ENCODE measurements at regions not wholly inside any gene's neighbourhood (a gene's known extent, or its start where the extent isn't known, plus 50 kb on each side); places are given as distances from the start of the nearest gene placed in this dataset.

GRCh38 chr21:31558962-31559367, 100.5 kb upstream of the SOD1 start (continued):
- peak; percentile 5 to 43 (median 22); a peak in 3 of 6 replicates for TF ChIP-seq CTCF (IDR thresholded peaks at IDR 0.05 in 2 of 3, conservative IDR thresholded peaks at IDR 0.05 in 1 of 3; ENCODE audit: control insufficient read depth in 2 of 3, extremely low read depth in 1 of 3, insufficient read depth in 1 of 3, low read depth in 3 of 3, low read length in 3 of 3)

GRCh38 chr21:31558189-31558961, 101.1 kb upstream of the SOD1 start:
- Histone ChIP-seq H3K4me2 (ENCODE audit: control insufficient read depth, insufficient read depth) (peak overlapping the region; percentile 3; the same call in 1 of the 2 replicates), H3K27ac (ENCODE audit: control insufficient read depth, insufficient read depth) (no peak overlapping the region), H3K9me3 (replicated peaks; ENCODE audit: control insufficient read depth, insufficient read depth, low read length) (no peaks in the 10 kb centered on the region), H3K4me1 (ENCODE audit: control insufficient read depth, insufficient read depth, low read length) (peaks cover 14% of the 10 kb centered on the region), H3K79me2 (ENCODE audit: control insufficient read depth, insufficient read depth, low read length) (no peaks in the 10 kb centered on the region), H3K4me3 (0 out of 2 replicates have a peak overlapping the region, but pooled peaks have one; percentile 44), H3K27me3 (replicated peaks in 1 of 2; ENCODE audit: control insufficient read depth in 2 of 2, insufficient read depth in 2 of 2, low read length in 1 of 2) (peaks cover 0 to 5% of the 10 kb centered on the region in 2 experiments; a peak in 1 of 4 replicates), H3K36me3 (ENCODE audit: control insufficient read depth in 2 of 2, insufficient read depth in 2 of 2, low read length in 1 of 2) (no peaks in the 10 kb centered on the region), H3K9ac (ENCODE audit: control insufficient read depth, insufficient read depth, low read length) (no peak overlapping the region), H2AFZ (ENCODE audit: control insufficient read depth, low read depth, low read length) (no peak overlapping the region; the same call in 1 of the 2 replicates), H4K20me1 (ENCODE audit: control insufficient read depth, insufficient read depth) (no peaks in the 10 kb centered on the region)
- ATAC-seq: peak; percentile 23
- WGBS (ENCODE audit: insufficient coverage, insufficient replicate concordance, low lambda C conversion rate, missing lambda C conversion rate): 2% methylated on average over 72 of the region's 91 CpGs
- FAIRE-seq: no peak
- BruUV-seq (replicated peaks): no TSS peak
- in situ Hi-C loops (cut with MboI) (no loop called here), intact Hi-C loops (cut with micrococcal nuclease; ENCODE audit: unreplicated experiment) (no loop called here)
- ChIA-PET POLR2A (interaction anchor here (0.6 to 1.0 kb wide), 3 partner anchors 16 to 160 kb away, joined by 3 to 5 read pairs (median 5); no protein-coding TSS in a partner anchor), CTCF (interaction anchor here (0.6 to 1.9 kb wide), 13 partner anchors 16 to 399 kb away, joined by 3 to 8 read pairs (median 3); no protein-coding TSS in a partner anchor), RAD21 (ENCODE audit: unreplicated experiment) (interaction anchor here (0.6 to 2.2 kb wide), 12 partner anchors 10 to 363 kb away, joined by 3 to 17 read pairs (median 5); partner anchors contain the start of gene TIAM1), SMC1A (ENCODE audit: uncharacterized antibody, unreplicated experiment) (interaction anchor here (0.8 to 1.2 kb wide), 6 partner anchors 43 to 209 kb away, joined by 3 to 4 read pairs (median 3); no protein-coding TSS in a partner anchor)
- no peak for DNase-seq (ENCODE audit: low read depth, low spot score)
- TF ChIP-seq SUZ12 (IDR thresholded peaks at IDR 0.05; ENCODE audit: unreplicated experiment): peak; percentile 59
- TF ChIP-seq BCLAF1 (IDR thresholded peaks at IDR 0.05): 0 out of 2 replicates have a peak, but pooled peaks have one; percentile 60
- TF ChIP-seq TCF12 (IDR thresholded peaks at IDR 0.05; ENCODE audit: low read depth, low read length): 0 out of 2 replicates have a peak, but pooled peaks have one; percentile 3
- no peak for TF ChIP-seq PRDM15 (CRISPR knock-in tag; IDR thresholded peaks at IDR 0.05)
- TF ChIP-seq IRF4 (IDR thresholded peaks at IDR 0.05; ENCODE audit: low read depth, low read length): no peak
- TF ChIP-seq BHLHE40 (IDR thresholded peaks at IDR 0.05; ENCODE audit: borderline replicate concordance in 1 of 2, low read depth in 2 of 2, low read length in 1 of 2): peak; percentile 90 to 98; a peak in 3 of 4 replicates
- TF ChIP-seq IKZF1 (conservative IDR thresholded peaks at IDR 0.05): peak; percentile 87
- peak; percentile 61; the same call in 1 of the 2 replicates for TF ChIP-seq NR2F1 (conservative IDR thresholded peaks at IDR 0.05)
